HepG2 (cell line): ENCODE measurements at regions not wholly inside any gene's neighbourhood (a gene's known extent, or its start where the extent isn't known, plus 50 kb on each side); places are given as distances from the start of the nearest gene placed in this dataset.

Experiments used
- ATAC-seq: fragments of 200-7000 bp; cut with Tn5 transposase; 3 replicates; pipeline ENCODE4 v1.9.1; 2020; ENCODE audit warnings: mild to moderate bottlenecking, moderate library complexity
- BruUV-seq: library from RNA; stranded (reverse); fragments of 400-500 nt; replicated peaks from 2 replicates; lab custom pipeline; 2021; lab: Mats Ljungman, UMichigan
- CTCF ChIA-PET: fragments of 300-600 bp; formaldehyde crosslinking; extraction: SDS; loops from one replicate; lab custom pipeline; 2021; ENCODE audit warnings: low total read pairs, inconsistent platforms, low intra/inter-chr PET ratio; lab: Yijun Ruan, JAX
- POLR2A ChIA-PET: fragments of 350-600 bp; sonication (Branson Sonifier 250); formaldehyde crosslinking; loops from one replicate; lab custom pipeline; 2020; ENCODE audit warnings: antibody characterized with exemption, inconsistent platforms; lab: Yijun Ruan, JAX
- DNase-seq: peaks from one replicate; pipeline ENCODE4 v3.0.0-alpha.2; 2015; ENCODE audit warnings: low spot score
- FAIRE-seq: peaks from 3 replicates; lab custom pipeline; 2011; peaks lifted over from hg19 to GRCh38; lab: Jason Lieb, UNC
- H2AFZ ChIP-seq: one replicate; pipeline ENCODE4 v1.6.1; 2011; ENCODE audit warnings: low read length, inconsistent platforms
- H3K27ac ChIP-seq: fragments of 300-600 bp; 3 replicates; pipeline ENCODE4 v1.8.0; 2011; ENCODE audit warnings: mixed run types, mild to moderate bottlenecking, mixed read lengths, low read length, inconsistent platforms; ENCODE audit not compliant: insufficient read depth; ENCODE audit errors: extremely low read length
- H3K27me3 ChIP-seq, 2 experiments: fragments of 200-600 bp in 1 of 2; 2 replicates in 1 of 2; 3 replicates in 1 of 2; pipeline versions ENCODE4 v1.6.0 to v1.8.0; 2011; ENCODE audit warnings: low read length in 2 of 2, mild to moderate bottlenecking in 2 of 2, moderate library complexity in 2 of 2, inconsistent platforms in 1 of 2; ENCODE audit not compliant: insufficient read depth in 2 of 2, control insufficient read depth in 1 of 2
- H3K36me3 ChIP-seq, 2 experiments: fragments of 200-600 bp in 1 of 2; replicated peaks in 1 of 2; 2 replicates in 1 of 2; 3 replicates in 1 of 2; pipeline versions ENCODE4 v1.5.1 to v1.8.0; 2011; ENCODE audit warnings: low read length in 2 of 2, inconsistent platforms in 1 of 2; ENCODE audit not compliant: insufficient read depth in 2 of 2, control insufficient read depth in 1 of 2
- H3K4me1 ChIP-seq: 2 replicates; pipeline ENCODE4 v1.5.1; 2012; ENCODE audit warnings: low read length, inconsistent platforms; ENCODE audit not compliant: insufficient read depth
- H3K4me2 ChIP-seq: 2 replicates; pipeline ENCODE4 v1.6.0; 2011; ENCODE audit warnings: low read depth, low read length, inconsistent platforms
- H3K4me3 ChIP-seq, 3 experiments: fragments of 200-600 bp in 1 of 3; sonication (generic), shearing (Covaris generic) in 1 of 3; replicated peaks in 1 of 3; 2 replicates each; pipeline ENCODE4 v1.5.1; 2011 to 2016; ENCODE audit warnings: low read length in 3 of 3, inconsistent platforms in 2 of 3, low read depth in 2 of 3, mild to moderate bottlenecking in 2 of 3, control low read depth in 1 of 3, mixed read lengths in 1 of 3; ENCODE audit not compliant: insufficient read depth in 1 of 3
- H3K79me2 ChIP-seq: one replicate; pipeline ENCODE4 v1.6.1; 2011; ENCODE audit warnings: low read length, inconsistent platforms; ENCODE audit not compliant: insufficient read depth
- H3K9ac ChIP-seq: 2 replicates; pipeline ENCODE4 v1.6.0; 2011; ENCODE audit warnings: mild to moderate bottlenecking, low read depth, low read length, inconsistent platforms; ENCODE audit not compliant: insufficient read depth
- H3K9me3 ChIP-seq: 2 replicates; pipeline ENCODE4 v1.5.1; 2012; ENCODE audit warnings: mild to moderate bottlenecking, low read length
- H4K20me1 ChIP-seq: 2 replicates; pipeline ENCODE4 v1.6.0; 2011; ENCODE audit warnings: inconsistent platforms, mild to moderate bottlenecking, low read length, moderate library complexity; ENCODE audit not compliant: insufficient read depth
- CHCHD3 ChIP-seq: sonication (generic); formaldehyde crosslinking; IDR thresholded peaks from 2 replicates; pipeline ENCODE4 v1.8.0; 2022; ENCODE audit warnings: mild to moderate bottlenecking, missing genetic modification reagents, moderate library complexity
- FIP1L1 ChIP-seq: fragments of 200-400 bp; formaldehyde crosslinking; IDR thresholded peaks from 2 replicates; pipeline ENCODE4 v1.6.1; 2018; ENCODE audit warnings: low read depth, mild to moderate bottlenecking, low read length, moderate library complexity, borderline replicate concordance; ENCODE audit not compliant: insufficient read depth
- HDAC1 ChIP-seq: sonication (generic); formaldehyde crosslinking; IDR thresholded peaks from 2 replicates; pipeline ENCODE4 v1.5.1; 2020; ENCODE audit warnings: mild to moderate bottlenecking, missing genetic modification reagents
- KMT2A ChIP-seq: sonication (generic); formaldehyde crosslinking; IDR thresholded peaks from 2 replicates; pipeline ENCODE4 v1.4.0; 2020; ENCODE audit warnings: missing genetic modification reagents
- KMT2B ChIP-seq: IDR thresholded peaks from 2 replicates; pipeline ENCODE4 v1.6.1; 2016; ENCODE audit warnings: missing genetic modification reagents, missing compliant biosample characterization
- NFYC ChIP-seq: IDR thresholded peaks from 2 replicates; pipeline ENCODE4 v1.6.1; 2016; ENCODE audit warnings: missing genetic modification reagents, missing compliant biosample characterization
- NR2F6 ChIP-seq, 2 experiments: IDR thresholded peaks; 2 replicates each; pipeline ENCODE4 v1.6.1; 2016; ENCODE audit warnings: antibody characterized with exemption in 1 of 2, mild to moderate bottlenecking in 1 of 2
- PHF5A ChIP-seq: IDR thresholded peaks from one replicate; pipeline ENCODE4 v1.6.1; 2018; ENCODE audit warnings: low read depth, missing genetic modification reagents; ENCODE audit not compliant: unreplicated experiment
- POLR2G ChIP-seq: fragments of 200-400 bp; formaldehyde crosslinking; IDR thresholded peaks from 2 replicates; pipeline ENCODE4 v1.6.1; 2018; ENCODE audit warnings: mild to moderate bottlenecking, low read depth, low read length, moderate library complexity
- RBAK ChIP-seq: sonication (generic); formaldehyde crosslinking; IDR thresholded peaks from 2 replicates; pipeline ENCODE4 v1.5.1; 2020; ENCODE audit warnings: mild to moderate bottlenecking, missing genetic modification reagents
- TBP ChIP-seq: sonication (generic); formaldehyde crosslinking; IDR thresholded peaks from 2 replicates; pipeline ENCODE4 v1.5.0; 2020; ENCODE audit warnings: missing genetic modification reagents
- ZFP41 ChIP-seq: sonication (generic); formaldehyde crosslinking; IDR thresholded peaks from 2 replicates; pipeline ENCODE4 v1.4.0; 2020; ENCODE audit warnings: mild to moderate bottlenecking, missing genetic modification reagents, borderline replicate concordance
- ZNF44 ChIP-seq: sonication (generic); formaldehyde crosslinking; IDR thresholded peaks from 2 replicates; pipeline ENCODE4 v1.5.1; 2020; ENCODE audit warnings: mild to moderate bottlenecking, missing genetic modification reagents
- WGBS: methylation state at CpG from one replicate; pipeline ENCODE4 v1.1.6; 2017; ENCODE audit warnings: low lambda C conversion rate; 5-methylcytosine and 5-hydroxymethylcytosine counted together
- in situ Hi-C: cut with HindIII; loops from 2 replicates; pipeline ENCODE4 v1.10.0; 2017; ENCODE audit warnings: low pct_unique_long_range_greater_than_20kb; ENCODE audit not compliant: extremely low pct_ligation_motif_present
- intact Hi-C: fragments of 100-400 bp; cut with micrococcal nuclease; formaldehyde crosslinking; loops from one replicate; pipeline ENCODE4 v1.10.0; 2022; ENCODE audit not compliant: unreplicated experiment
- TF ChIP-seq, protein P1 (sequence below): IDR thresholded peaks from 2 replicates; pipeline ENCODE4 v1.6.1; 2016; ENCODE audit warnings: low read depth, missing genetic modification reagents, missing compliant biosample characterization
- TF ChIP-seq, protein P2 (sequence below), 2 experiments: sonication (generic) in 1 of 2; formaldehyde crosslinking in 1 of 2; IDR thresholded peaks; 2 replicates each; pipeline versions ENCODE4 v1.5.1 to v1.6.1; 2011 to 2020; ENCODE audit warnings: borderline replicate concordance in 1 of 2, low read depth in 1 of 2, low read length in 1 of 2, mild to moderate bottlenecking in 1 of 2, missing genetic modification reagents in 1 of 2, moderate library complexity in 1 of 2
- TF ChIP-seq, protein P3 (sequence below): IDR thresholded peaks from 2 replicates; pipeline ENCODE4 v1.6.1; 2016; ENCODE audit warnings: missing biosample characterization, missing genetic modification reagents, low read depth

- ChIA-PET POLR2A (no interaction called here), CTCF (no interaction called here)
- no peak for FAIRE-seq
- no peaks in the 10 kb centered on the region for H3K27me3 ChIP-seq
- WGBS = 97% methylated on average over 6 of the region's 6 CpGs
- no peak for DNase-seq
- in situ Hi-C loops = no loop called here
- no peaks in the 10 kb centered on the region for H4K20me1 ChIP-seq
- no peak for ATAC-seq
- no peak overlapping the region for H3K27ac ChIP-seq
- H3K4me1 ChIP-seq = peaks cover 25% of the 10 kb centered on the region
- H3K4me2 ChIP-seq = no peak overlapping the region
- no peaks in the 10 kb centered on the region for H3K36me3 ChIP-seq
- H3K9me3 ChIP-seq = no peaks in the 10 kb centered on the region
- intact Hi-C loops = no loop called here
- H2AFZ ChIP-seq = no peak overlapping the region
- no peak overlapping the region for H3K9ac ChIP-seq
- H3K79me2 ChIP-seq = no peaks in the 10 kb centered on the region
- BruUV-seq = no TSS peak
- no peak for TF ChIP-seq CHCHD3 (CRISPR knock-in tag)
- TF ChIP-seq, protein P1, sequence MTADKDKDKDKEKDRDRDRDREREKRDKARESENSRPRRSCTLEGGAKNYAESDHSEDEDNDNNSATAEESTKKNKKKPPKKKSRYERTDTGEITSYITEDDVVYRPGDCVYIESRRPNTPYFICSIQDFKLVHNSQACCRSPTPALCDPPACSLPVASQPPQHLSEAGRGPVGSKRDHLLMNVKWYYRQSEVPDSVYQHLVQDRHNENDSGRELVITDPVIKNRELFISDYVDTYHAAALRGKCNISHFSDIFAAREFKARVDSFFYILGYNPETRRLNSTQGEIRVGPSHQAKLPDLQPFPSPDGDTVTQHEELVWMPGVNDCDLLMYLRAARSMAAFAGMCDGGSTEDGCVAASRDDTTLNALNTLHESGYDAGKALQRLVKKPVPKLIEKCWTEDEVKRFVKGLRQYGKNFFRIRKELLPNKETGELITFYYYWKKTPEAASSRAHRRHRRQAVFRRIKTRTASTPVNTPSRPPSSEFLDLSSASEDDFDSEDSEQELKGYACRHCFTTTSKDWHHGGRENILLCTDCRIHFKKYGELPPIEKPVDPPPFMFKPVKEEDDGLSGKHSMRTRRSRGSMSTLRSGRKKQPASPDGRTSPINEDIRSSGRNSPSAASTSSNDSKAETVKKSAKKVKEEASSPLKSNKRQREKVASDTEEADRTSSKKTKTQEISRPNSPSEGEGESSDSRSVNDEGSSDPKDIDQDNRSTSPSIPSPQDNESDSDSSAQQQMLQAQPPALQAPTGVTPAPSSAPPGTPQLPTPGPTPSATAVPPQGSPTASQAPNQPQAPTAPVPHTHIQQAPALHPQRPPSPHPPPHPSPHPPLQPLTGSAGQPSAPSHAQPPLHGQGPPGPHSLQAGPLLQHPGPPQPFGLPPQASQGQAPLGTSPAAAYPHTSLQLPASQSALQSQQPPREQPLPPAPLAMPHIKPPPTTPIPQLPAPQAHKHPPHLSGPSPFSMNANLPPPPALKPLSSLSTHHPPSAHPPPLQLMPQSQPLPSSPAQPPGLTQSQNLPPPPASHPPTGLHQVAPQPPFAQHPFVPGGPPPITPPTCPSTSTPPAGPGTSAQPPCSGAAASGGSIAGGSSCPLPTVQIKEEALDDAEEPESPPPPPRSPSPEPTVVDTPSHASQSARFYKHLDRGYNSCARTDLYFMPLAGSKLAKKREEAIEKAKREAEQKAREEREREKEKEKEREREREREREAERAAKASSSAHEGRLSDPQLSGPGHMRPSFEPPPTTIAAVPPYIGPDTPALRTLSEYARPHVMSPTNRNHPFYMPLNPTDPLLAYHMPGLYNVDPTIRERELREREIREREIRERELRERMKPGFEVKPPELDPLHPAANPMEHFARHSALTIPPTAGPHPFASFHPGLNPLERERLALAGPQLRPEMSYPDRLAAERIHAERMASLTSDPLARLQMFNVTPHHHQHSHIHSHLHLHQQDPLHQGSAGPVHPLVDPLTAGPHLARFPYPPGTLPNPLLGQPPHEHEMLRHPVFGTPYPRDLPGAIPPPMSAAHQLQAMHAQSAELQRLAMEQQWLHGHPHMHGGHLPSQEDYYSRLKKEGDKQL = no peak
- TF ChIP-seq NFYC (CRISPR knock-in tag) = no peak
- no peak for TF ChIP-seq POLR2G
- TF ChIP-seq FIP1L1 = no peak
- no peak for TF ChIP-seq KMT2A (CRISPR knock-in tag)
- no peak for TF ChIP-seq KMT2B (CRISPR knock-in tag)
- no peak for TF ChIP-seq NR2F6 (IDR thresholded peaks at IDR 0.05)
- TF ChIP-seq NR2F6 (CRISPR knock-in tag; IDR thresholded peaks at IDR 0.05) = no peak
- TF ChIP-seq ZNF44 (CRISPR knock-in tag) = no peak
- TF ChIP-seq, protein P2, sequence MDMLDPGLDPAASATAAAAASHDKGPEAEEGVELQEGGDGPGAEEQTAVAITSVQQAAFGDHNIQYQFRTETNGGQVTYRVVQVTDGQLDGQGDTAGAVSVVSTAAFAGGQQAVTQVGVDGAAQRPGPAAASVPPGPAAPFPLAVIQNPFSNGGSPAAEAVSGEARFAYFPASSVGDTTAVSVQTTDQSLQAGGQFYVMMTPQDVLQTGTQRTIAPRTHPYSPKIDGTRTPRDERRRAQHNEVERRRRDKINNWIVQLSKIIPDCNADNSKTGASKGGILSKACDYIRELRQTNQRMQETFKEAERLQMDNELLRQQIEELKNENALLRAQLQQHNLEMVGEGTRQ (IDR thresholded peaks at IDR 0.05; ENCODE audit: low read depth, low read length) = no peak
- TF ChIP-seq, protein P2 (CRISPR knock-in tag; IDR thresholded peaks at IDR 0.05; ENCODE audit: borderline replicate concordance) = no peak
- TF ChIP-seq HDAC1 (CRISPR knock-in tag) = no peak
- TF ChIP-seq RBAK = no peak
- TF ChIP-seq, protein P3, sequence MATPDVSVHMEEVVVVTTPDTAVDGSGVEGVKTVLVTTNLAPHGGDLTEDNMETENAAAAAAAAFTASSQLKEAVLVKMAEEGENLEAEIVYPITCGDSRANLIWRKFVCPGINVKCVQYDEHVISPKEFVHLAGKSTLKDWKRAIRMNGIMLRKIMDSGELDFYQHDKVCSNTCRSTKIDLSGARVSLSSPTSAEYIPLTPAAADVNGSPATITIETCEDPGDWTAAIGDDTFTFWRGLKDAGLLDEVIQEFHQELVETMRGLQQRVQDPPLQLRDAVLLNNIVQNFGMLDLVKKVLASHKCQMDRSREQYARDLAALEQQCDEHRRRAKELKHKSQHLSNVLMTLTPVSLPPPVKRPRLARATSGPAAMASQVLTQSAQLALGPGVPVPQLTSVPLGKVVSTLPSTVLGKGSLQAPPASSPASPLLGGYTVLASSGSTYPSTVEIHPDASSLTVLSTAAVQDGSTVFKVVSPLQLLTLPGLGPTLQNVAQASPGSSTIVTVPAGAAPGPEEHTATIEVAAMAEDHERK (CRISPR knock-in tag) = no peak
- no peak for TF ChIP-seq TBP (CRISPR knock-in tag)
- TF ChIP-seq ZFP41 (CRISPR knock-in tag) = no peak
- TF ChIP-seq PHF5A (CRISPR knock-in tag) = no peak
- H3K4me3 ChIP-seq = no peak overlapping the region
These were observed 171.9 kb upstream of the ELL2 start for GRCh38 chr5:96133341-96134079.
